HEK293T (cell line): ENCODE measurements at regions not wholly inside any gene's neighbourhood (a gene's known extent, or its start where the extent isn't known, plus 50 kb on each side); places are given as distances from the start of the nearest gene placed in this dataset.

ENCODE experiments used
- CTBP1 ChIP-seq: fragments of 450-650 bp; IDR thresholded peaks from 2 replicates; pipeline ENCODE4 v1.6.1; 2016; ENCODE audit warnings: borderline replicate concordance
- ELF4 ChIP-seq: fragments of 450-650 bp; IDR thresholded peaks from 2 replicates; pipeline ENCODE4 v1.6.1; 2017; ENCODE audit warnings: antibody characterized with exemption
- FOXA1 ChIP-seq: fragments of 450-650 bp; IDR thresholded peaks from 2 replicates; pipeline ENCODE4 v1.6.1; 2016; ENCODE audit warnings: mild to moderate bottlenecking
- PKNOX1 ChIP-seq: fragments of 450-650 bp; IDR thresholded peaks from 2 replicates; pipeline ENCODE4 v1.6.1; 2016
- TARDBP ChIP-seq: fragments of 450-650 bp; IDR thresholded peaks from 2 replicates; pipeline ENCODE4 v1.6.1; 2016
- ZNF384 ChIP-seq: fragments of 450-650 bp; IDR thresholded peaks from 2 replicates; pipeline ENCODE4 v1.6.1; 2016

GRCh38 chr13:44763615-44764301 lies 187.6 kb upstream of the TSC22D1 start:
- no peak for TF ChIP-seq FOXA1
- TF ChIP-seq ELF4 = no peak
- no peak for TF ChIP-seq PKNOX1
- TF ChIP-seq TARDBP = no peak
- no peak for TF ChIP-seq CTBP1
- no peak for TF ChIP-seq ZNF384
